GM23338 (cell line): ENCODE measurements at regions not wholly inside any gene's neighbourhood (a gene's known extent, or its start where the extent isn't known, plus 50 kb on each side); places are given as distances from the start of the nearest gene placed in this dataset.
A peak's percentile ranks its signal among the peaks of the same experiment; 100 is the strongest.

Experiments
- ATAC-seq: fragments of 200-7000 bp; cut with Tn5 transposase; 3 replicates; pipeline ENCODE4 v1.9.1; 2020
- DNase-seq: peaks from one replicate; pipeline ENCODE4 v3.0.0-alpha.2; 2015; ENCODE audit warnings: low spot score
- H2AFZ ChIP-seq: fragments of 200-600 bp; sonication (generic); 2 replicates; pipeline ENCODE4 v1.8.0; 2016; ENCODE audit warnings: antibody characterized with exemption, mild to moderate bottlenecking, moderate library complexity
- H3F3A ChIP-seq: fragments of 200-600 bp; sonication (generic); replicated peaks from 2 replicates; pipeline ENCODE4 v1.8.0; 2017; ENCODE audit warnings: antibody characterized with exemption, mixed run types, low read depth
- H3K27ac ChIP-seq: fragments of 200-600 bp; sonication (generic); 2 replicates; pipeline ENCODE4 v1.6.1; 2016; ENCODE audit warnings: low read depth
- H3K27me3 ChIP-seq: fragments of 200-600 bp; sonication (generic); 2 replicates; pipeline ENCODE4 v1.8.0; 2016; ENCODE audit warnings: mild to moderate bottlenecking, mixed run types, moderate library complexity; ENCODE audit not compliant: insufficient read depth
- H3K36me3 ChIP-seq: fragments of 200-600 bp; sonication (generic); 2 replicates; pipeline ENCODE4 v1.8.0; 2016; ENCODE audit warnings: mild to moderate bottlenecking; ENCODE audit not compliant: insufficient read depth
- H3K4me1 ChIP-seq: fragments of 200-600 bp; sonication (generic); 2 replicates; pipeline ENCODE4 v1.8.0; 2016; ENCODE audit warnings: mild to moderate bottlenecking, moderate library complexity; ENCODE audit not compliant: insufficient read depth
- H3K4me2 ChIP-seq: fragments of 200-600 bp; sonication (generic); 2 replicates; pipeline ENCODE4 v1.7.1; 2017; ENCODE audit warnings: mixed run types
- H3K4me3 ChIP-seq: fragments of 200-600 bp; sonication (generic); 2 replicates; pipeline ENCODE4 v1.6.1; 2016; ENCODE audit warnings: mixed run types
- H3K79me2 ChIP-seq: fragments of 200-600 bp; sonication (generic); replicated peaks from 2 replicates; pipeline ENCODE4 v1.8.0; 2017; ENCODE audit warnings: mild to moderate bottlenecking; ENCODE audit not compliant: insufficient read depth
- H3K9me2 ChIP-seq: fragments of 200-600 bp; sonication (generic); 2 replicates; pipeline ENCODE4 v1.8.0; 2017; ENCODE audit not compliant: insufficient read depth
- H4K20me1 ChIP-seq: fragments of 200-600 bp; sonication (generic); replicated peaks from 2 replicates; pipeline ENCODE4 v1.8.0; 2017; ENCODE audit warnings: mild to moderate bottlenecking; ENCODE audit not compliant: insufficient read depth
- H3K27ac Mint-ChIP-seq: 2 replicates; pipeline ENCODE4 v1.8.0; 2020; ENCODE audit warnings: inconsistent platforms, mild to moderate bottlenecking, moderate library complexity, mixed read lengths
- H3K27me3 Mint-ChIP-seq: 3 replicates; pipeline ENCODE4 v1.8.0; 2022; ENCODE audit warnings: low read depth, mild to moderate bottlenecking, moderate library complexity, mixed read lengths, inconsistent platforms; ENCODE audit not compliant: insufficient read depth, poor library complexity
- H3K36me3 Mint-ChIP-seq: 3 replicates; pipeline ENCODE4 v1.8.0; 2021; ENCODE audit warnings: low read depth, mild to moderate bottlenecking, inconsistent platforms, moderate library complexity, mixed read lengths
- H3K4me1 Mint-ChIP-seq: 3 replicates; pipeline ENCODE4 v1.8.0; 2020; ENCODE audit warnings: mild to moderate bottlenecking, inconsistent platforms, mixed read lengths
- H3K4me3 Mint-ChIP-seq: 3 replicates; pipeline ENCODE4 v1.8.0; 2021; ENCODE audit warnings: moderate library complexity, mild to moderate bottlenecking, inconsistent platforms, mixed read lengths
- H3K9me3 Mint-ChIP-seq: 3 replicates; pipeline ENCODE4 v1.8.0; 2020; ENCODE audit warnings: moderate library complexity, mild to moderate bottlenecking, inconsistent platforms, mixed read lengths
- CREB1 ChIP-seq: fragments of 250-450 bp; sonication (Bioruptor Pico); IDR thresholded peaks from 2 replicates; pipeline ENCODE4 v1.5.0; 2020; ENCODE audit warnings: low read depth, mild to moderate bottlenecking, moderate library complexity
- EZH2 ChIP-seq: fragments of 200-600 bp; sonication (generic); IDR thresholded peaks from one replicate; pipeline ENCODE4 v1.8.0; 2017; ENCODE audit warnings: antibody characterized with exemption, mild to moderate bottlenecking, low read depth; ENCODE audit not compliant: unreplicated experiment
- EZH2phosphoT487 ChIP-seq: fragments of 200-600 bp; sonication (generic); IDR thresholded peaks from one replicate; pipeline ENCODE4 v1.8.1; 2018; ENCODE audit warnings: antibody characterized with exemption; ENCODE audit not compliant: unreplicated experiment
- POLR2AphosphoS5 ChIP-seq: IDR thresholded peaks from 2 replicates; pipeline ENCODE4 v1.6.1; 2016; ENCODE audit warnings: antibody characterized with exemption, low read depth
- STAT1 ChIP-seq: IDR thresholded peaks from one replicate; pipeline ENCODE4 v1.6.1; 2016; ENCODE audit warnings: antibody characterized with exemption; ENCODE audit not compliant: unreplicated experiment
- ZNF114 ChIP-seq: fragments of 250-450 bp; sonication (Bioruptor Pico); IDR thresholded peaks from 2 replicates; pipeline ENCODE4 v1.5.0; 2020; ENCODE audit warnings: mild to moderate bottlenecking, moderate library complexity
- TF ChIP-seq, protein P1 (sequence below), 2 experiments: fragments of 200-600 bp in 1 of 2; sonication (generic) in 1 of 2; conservative IDR thresholded peaks; 2 replicates each; pipeline versions ENCODE4 v1.5.1 to v1.6.1; 2016 to 2017; ENCODE audit warnings: antibody characterized with exemption in 2 of 2, low read depth in 2 of 2, mild to moderate bottlenecking in 2 of 2, moderate library complexity in 1 of 2
- TF ChIP-seq, protein P2 (sequence below): IDR thresholded peaks from one replicate; pipeline ENCODE4 v1.6.1; 2018; ENCODE audit warnings: antibody characterized with exemption; ENCODE audit not compliant: unreplicated experiment
- TF ChIP-seq, protein P3 (sequence below): IDR thresholded peaks from 2 replicates; pipeline ENCODE4 v1.6.1; 2016; ENCODE audit warnings: antibody characterized with exemption
- TF ChIP-seq, protein P4 (sequence below): fragments of 250-450 bp; sonication (Bioruptor Pico); IDR thresholded peaks from 2 replicates; pipeline ENCODE4 v1.5.0; 2020; ENCODE audit warnings: mild to moderate bottlenecking, moderate library complexity

DNA sequence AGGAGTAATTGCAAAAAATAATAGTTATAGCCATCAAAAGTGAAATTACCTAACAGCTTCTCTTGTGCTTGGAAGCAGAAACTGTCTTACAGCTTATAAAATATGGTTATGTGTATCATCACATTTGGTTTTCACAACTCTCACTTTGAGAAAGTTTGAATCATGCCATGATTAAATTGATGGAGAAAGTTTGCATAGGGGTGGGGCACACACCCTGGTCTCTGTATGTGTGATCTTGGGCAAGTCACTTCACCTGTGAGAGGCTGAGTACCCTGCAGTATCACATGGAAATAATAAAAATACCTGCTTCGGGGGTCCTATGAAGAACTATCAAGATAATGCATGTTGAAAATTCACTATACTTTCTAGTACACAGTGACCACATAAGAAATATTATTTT lies 471.4 kb downstream of the RAP2B start (continued):
- TF ChIP-seq, protein P1, sequence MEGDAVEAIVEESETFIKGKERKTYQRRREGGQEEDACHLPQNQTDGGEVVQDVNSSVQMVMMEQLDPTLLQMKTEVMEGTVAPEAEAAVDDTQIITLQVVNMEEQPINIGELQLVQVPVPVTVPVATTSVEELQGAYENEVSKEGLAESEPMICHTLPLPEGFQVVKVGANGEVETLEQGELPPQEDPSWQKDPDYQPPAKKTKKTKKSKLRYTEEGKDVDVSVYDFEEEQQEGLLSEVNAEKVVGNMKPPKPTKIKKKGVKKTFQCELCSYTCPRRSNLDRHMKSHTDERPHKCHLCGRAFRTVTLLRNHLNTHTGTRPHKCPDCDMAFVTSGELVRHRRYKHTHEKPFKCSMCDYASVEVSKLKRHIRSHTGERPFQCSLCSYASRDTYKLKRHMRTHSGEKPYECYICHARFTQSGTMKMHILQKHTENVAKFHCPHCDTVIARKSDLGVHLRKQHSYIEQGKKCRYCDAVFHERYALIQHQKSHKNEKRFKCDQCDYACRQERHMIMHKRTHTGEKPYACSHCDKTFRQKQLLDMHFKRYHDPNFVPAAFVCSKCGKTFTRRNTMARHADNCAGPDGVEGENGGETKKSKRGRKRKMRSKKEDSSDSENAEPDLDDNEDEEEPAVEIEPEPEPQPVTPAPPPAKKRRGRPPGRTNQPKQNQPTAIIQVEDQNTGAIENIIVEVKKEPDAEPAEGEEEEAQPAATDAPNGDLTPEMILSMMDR (conservative IDR thresholded peaks at IDR 0.05; ENCODE audit: low read depth in 2 of 2) = no peak

DNA sequence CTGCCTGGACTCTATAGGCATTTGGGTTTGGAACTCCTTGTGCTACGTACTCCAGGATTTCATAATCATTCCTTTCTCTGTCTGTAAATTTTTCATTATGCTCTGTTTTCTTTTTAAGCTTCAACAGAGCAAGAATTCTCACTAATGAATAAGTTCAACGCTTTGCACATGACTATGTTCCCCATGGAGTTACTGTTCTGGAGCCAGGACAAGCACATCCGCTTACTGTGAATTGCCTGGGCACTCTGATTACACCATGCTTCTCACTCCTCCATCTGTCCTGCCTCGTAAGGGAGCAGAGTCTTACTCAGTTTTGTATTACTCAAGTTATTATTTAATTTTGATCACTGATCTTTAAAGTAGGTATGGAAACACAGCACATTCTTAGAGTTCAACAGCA lies 472.7 kb downstream of the RAP2B start:
- Histone ChIP-seq H3K36me3 (no peaks in the 10 kb centered on the region), H3K79me2 (no peaks in the 10 kb centered on the region), H3K27ac (no peak overlapping the region), H4K20me1 (no peaks in the 10 kb centered on the region), H3K4me1 (peaks cover 4% of the 10 kb centered on the region), H3K9me2 (peaks cover 8% of the 10 kb centered on the region; the same call in 1 of the 2 replicates), H2AFZ (peak overlapping the region; percentile 34; the same call in 1 of the 2 replicates), H3K4me3 (no peak overlapping the region), H3K27me3 (no peaks in the 10 kb centered on the region), H3K4me2 (no peak overlapping the region), H3F3A (no peaks in the 10 kb centered on the region)
- ATAC-seq = no peak
- Mint-ChIP-seq H3K9me3 (no peaks in the 10 kb centered on the region), H3K4me3 (no peak overlapping the region), H3K27me3 (peaks cover 4% of the 10 kb centered on the region), H3K36me3 (no peaks in the 10 kb centered on the region; the same call in 2 of the 3 replicates), H3K4me1 (peaks cover 6% of the 10 kb centered on the region), H3K27ac (no peak overlapping the region; the same call in 1 of the 2 replicates)
- no peak for DNase-seq
- no peak for TF ChIP-seq EZH2
- TF ChIP-seq, protein P1 (conservative IDR thresholded peaks at IDR 0.05; ENCODE audit: low read depth in 2 of 2) = no peak
- no peak for TF ChIP-seq ZNF114 (CRISPR knock-in tag)
- TF ChIP-seq, protein P2, sequence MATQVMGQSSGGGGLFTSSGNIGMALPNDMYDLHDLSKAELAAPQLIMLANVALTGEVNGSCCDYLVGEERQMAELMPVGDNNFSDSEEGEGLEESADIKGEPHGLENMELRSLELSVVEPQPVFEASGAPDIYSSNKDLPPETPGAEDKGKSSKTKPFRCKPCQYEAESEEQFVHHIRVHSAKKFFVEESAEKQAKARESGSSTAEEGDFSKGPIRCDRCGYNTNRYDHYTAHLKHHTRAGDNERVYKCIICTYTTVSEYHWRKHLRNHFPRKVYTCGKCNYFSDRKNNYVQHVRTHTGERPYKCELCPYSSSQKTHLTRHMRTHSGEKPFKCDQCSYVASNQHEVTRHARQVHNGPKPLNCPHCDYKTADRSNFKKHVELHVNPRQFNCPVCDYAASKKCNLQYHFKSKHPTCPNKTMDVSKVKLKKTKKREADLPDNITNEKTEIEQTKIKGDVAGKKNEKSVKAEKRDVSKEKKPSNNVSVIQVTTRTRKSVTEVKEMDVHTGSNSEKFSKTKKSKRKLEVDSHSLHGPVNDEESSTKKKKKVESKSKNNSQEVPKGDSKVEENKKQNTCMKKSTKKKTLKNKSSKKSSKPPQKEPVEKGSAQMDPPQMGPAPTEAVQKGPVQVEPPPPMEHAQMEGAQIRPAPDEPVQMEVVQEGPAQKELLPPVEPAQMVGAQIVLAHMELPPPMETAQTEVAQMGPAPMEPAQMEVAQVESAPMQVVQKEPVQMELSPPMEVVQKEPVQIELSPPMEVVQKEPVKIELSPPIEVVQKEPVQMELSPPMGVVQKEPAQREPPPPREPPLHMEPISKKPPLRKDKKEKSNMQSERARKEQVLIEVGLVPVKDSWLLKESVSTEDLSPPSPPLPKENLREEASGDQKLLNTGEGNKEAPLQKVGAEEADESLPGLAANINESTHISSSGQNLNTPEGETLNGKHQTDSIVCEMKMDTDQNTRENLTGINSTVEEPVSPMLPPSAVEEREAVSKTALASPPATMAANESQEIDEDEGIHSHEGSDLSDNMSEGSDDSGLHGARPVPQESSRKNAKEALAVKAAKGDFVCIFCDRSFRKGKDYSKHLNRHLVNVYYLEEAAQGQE = no peak
- TF ChIP-seq POLR2AphosphoS5 = no peak
- TF ChIP-seq, protein P3, sequence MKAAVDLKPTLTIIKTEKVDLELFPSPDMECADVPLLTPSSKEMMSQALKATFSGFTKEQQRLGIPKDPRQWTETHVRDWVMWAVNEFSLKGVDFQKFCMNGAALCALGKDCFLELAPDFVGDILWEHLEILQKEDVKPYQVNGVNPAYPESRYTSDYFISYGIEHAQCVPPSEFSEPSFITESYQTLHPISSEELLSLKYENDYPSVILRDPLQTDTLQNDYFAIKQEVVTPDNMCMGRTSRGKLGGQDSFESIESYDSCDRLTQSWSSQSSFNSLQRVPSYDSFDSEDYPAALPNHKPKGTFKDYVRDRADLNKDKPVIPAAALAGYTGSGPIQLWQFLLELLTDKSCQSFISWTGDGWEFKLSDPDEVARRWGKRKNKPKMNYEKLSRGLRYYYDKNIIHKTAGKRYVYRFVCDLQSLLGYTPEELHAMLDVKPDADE = no peak
- no peak for TF ChIP-seq CREB1
- TF ChIP-seq EZH2phosphoT487 = no peak
- TF ChIP-seq STAT1 = no peak
- TF ChIP-seq, protein P4, sequence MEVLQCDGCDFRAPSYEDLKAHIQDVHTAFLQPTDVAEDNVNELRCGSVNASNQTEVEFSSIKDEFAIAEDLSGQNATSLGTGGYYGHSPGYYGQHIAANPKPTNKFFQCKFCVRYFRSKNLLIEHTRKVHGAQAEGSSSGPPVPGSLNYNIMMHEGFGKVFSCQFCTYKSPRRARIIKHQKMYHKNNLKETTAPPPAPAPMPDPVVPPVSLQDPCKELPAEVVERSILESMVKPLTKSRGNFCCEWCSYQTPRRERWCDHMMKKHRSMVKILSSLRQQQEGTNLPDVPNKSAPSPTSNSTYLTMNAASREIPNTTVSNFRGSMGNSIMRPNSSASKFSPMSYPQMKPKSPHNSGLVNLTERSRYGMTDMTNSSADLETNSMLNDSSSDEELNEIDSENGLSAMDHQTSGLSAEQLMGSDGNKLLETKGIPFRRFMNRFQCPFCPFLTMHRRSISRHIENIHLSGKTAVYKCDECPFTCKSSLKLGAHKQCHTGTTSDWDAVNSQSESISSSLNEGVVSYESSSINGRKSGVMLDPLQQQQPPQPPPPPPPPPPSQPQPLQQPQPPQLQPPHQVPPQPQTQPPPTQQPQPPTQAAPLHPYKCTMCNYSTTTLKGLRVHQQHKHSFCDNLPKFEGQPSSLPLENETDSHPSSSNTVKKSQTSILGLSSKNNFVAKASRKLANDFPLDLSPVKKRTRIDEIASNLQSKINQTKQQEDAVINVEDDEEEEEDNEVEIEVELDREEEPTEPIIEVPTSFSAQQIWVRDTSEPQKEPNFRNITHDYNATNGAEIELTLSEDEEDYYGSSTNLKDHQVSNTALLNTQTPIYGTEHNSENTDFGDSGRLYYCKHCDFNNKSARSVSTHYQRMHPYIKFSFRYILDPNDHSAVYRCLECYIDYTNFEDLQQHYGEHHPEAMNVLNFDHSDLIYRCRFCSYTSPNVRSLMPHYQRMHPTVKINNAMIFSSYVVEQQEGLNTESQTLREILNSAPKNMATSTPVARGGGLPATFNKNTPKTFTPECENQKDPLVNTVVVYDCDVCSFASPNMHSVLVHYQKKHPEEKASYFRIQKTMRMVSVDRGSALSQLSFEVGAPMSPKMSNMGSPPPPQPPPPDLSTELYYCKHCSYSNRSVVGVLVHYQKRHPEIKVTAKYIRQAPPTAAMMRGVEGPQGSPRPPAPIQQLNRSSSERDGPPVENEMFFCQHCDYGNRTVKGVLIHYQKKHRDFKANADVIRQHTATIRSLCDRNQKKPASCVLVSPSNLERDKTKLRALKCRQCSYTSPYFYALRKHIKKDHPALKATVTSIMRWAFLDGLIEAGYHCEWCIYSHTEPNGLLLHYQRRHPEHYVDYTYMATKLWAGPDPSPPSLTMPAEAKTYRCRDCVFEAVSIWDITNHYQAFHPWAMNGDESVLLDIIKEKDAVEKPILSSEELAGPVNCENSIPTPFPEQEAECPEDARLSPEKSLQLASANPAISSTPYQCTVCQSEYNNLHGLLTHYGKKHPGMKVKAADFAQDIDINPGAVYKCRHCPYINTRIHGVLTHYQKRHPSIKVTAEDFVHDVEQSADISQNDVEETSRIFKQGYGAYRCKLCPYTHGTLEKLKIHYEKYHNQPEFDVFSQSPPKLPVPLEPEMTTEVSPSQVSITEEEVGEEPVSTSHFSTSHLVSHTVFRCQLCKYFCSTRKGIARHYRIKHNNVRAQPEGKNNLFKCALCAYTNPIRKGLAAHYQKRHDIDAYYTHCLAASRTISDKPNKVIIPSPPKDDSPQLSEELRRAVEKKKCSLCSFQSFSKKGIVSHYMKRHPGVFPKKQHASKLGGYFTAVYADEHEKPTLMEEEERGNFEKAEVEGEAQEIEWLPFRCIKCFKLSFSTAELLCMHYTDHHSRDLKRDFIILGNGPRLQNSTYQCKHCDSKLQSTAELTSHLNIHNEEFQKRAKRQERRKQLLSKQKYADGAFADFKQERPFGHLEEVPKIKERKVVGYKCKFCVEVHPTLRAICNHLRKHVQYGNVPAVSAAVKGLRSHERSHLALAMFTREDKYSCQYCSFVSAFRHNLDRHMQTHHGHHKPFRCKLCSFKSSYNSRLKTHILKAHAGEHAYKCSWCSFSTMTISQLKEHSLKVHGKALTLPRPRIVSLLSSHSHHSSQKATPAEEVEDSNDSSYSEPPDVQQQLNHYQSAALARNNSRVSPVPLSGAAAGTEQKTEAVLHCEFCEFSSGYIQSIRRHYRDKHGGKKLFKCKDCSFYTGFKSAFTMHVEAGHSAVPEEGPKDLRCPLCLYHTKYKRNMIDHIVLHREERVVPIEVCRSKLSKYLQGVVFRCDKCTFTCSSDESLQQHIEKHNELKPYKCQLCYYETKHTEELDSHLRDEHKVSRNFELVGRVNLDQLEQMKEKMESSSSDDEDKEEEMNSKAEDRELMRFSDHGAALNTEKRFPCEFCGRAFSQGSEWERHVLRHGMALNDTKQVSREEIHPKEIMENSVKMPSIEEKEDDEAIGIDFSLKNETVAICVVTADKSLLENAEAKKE (CRISPR knock-in tag) = no peak
